CD4-positive, alpha-beta memory T cell (primary cell): ENCODE measurements at regions not wholly inside any gene's neighbourhood (a gene's known extent, or its start where the extent isn't known, plus 50 kb on each side); places are given as distances from the start of the nearest gene placed in this dataset.
A peak's percentile ranks its signal among the peaks of the same experiment; 100 is the strongest.

ENCODE experiments used
- CTCF ChIA-PET: fragments of 350-600 bp; sonication (Branson Sonifier 250); formaldehyde crosslinking; loops from one replicate; lab custom pipeline; 2021; ENCODE audit warnings: inconsistent platforms; ENCODE audit not compliant: partially characterized antibody; lab: Charles Lee
- POLR2A ChIA-PET: fragments of 350-600 bp; sonication (Branson Sonifier 250); formaldehyde crosslinking; loops from one replicate; lab custom pipeline; 2021; ENCODE audit not compliant: partially characterized antibody; lab: Charles Lee
- DNase-seq, 5 donors: peaks; one replicate each; pipeline versions ENCODE4 v3.0.0 to v3.0.0-alpha.2; 2020 to 2022; ENCODE audit warnings: mixed read lengths in 1 of 5
- H3K27ac ChIP-seq: one replicate; pipeline ENCODE4 v1.7.0; 2013; ENCODE audit warnings: low read depth, low read length
- H3K27me3 ChIP-seq: 2 replicates; pipeline ENCODE4 v1.7.0; 2013; ENCODE audit warnings: mild to moderate bottlenecking, low read length, moderate library complexity; ENCODE audit not compliant: insufficient read depth
- H3K36me3 ChIP-seq: 2 replicates; pipeline ENCODE4 v1.7.0; 2013; ENCODE audit warnings: mild to moderate bottlenecking, low read length, moderate library complexity; ENCODE audit not compliant: insufficient read depth
- H3K4me1 ChIP-seq: 2 replicates; pipeline ENCODE4 v1.7.0; 2013; ENCODE audit warnings: mild to moderate bottlenecking, low read length, moderate library complexity; ENCODE audit not compliant: insufficient read depth
- H3K4me3 ChIP-seq, 2 donors: one replicate each; pipeline ENCODE4 v1.7.0; 2013; ENCODE audit warnings: low read length in 2 of 2, mild to moderate bottlenecking in 1 of 2
- H3K9me3 ChIP-seq, 2 donors: one replicate each; pipeline ENCODE4 v1.7.0; 2013; ENCODE audit warnings: low read length in 2 of 2, control low read depth in 1 of 2; ENCODE audit not compliant: control insufficient read depth in 1 of 2
- H3K27ac Mint-ChIP-seq, 7 donors: one replicate each; pipeline ENCODE4 v1.8.0; 2020 to 2021; ENCODE audit warnings: mixed read lengths in 7 of 7, mild to moderate bottlenecking in 6 of 7, inconsistent platforms in 3 of 7, moderate library complexity in 3 of 7
- H3K27me3 Mint-ChIP-seq, 2 donors: one replicate each; pipeline ENCODE4 v1.8.0; 2020 to 2021; ENCODE audit warnings: mixed read lengths in 2 of 2
- H3K36me3 Mint-ChIP-seq, 2 donors: one replicate each; pipeline ENCODE4 v1.8.0; 2020 to 2021; ENCODE audit warnings: mixed read lengths in 2 of 2, inconsistent platforms in 1 of 2, mild to moderate bottlenecking in 1 of 2
- H3K4me1 Mint-ChIP-seq, 4 donors: one replicate each; pipeline ENCODE4 v1.8.0; 2020 to 2021; ENCODE audit warnings: mixed read lengths in 4 of 4, mild to moderate bottlenecking in 1 of 4
- H3K4me3 Mint-ChIP-seq, 8 donors: one replicate each; pipeline ENCODE4 v1.8.0; 2020 to 2021; ENCODE audit warnings: mixed read lengths in 8 of 8, mild to moderate bottlenecking in 7 of 8, moderate library complexity in 6 of 8, inconsistent platforms in 3 of 8
- H3K9me3 Mint-ChIP-seq, 8 donors: one replicate each; pipeline ENCODE4 v1.8.0; 2020 to 2021; ENCODE audit warnings: mixed read lengths in 8 of 8, mild to moderate bottlenecking in 5 of 8, inconsistent platforms in 3 of 8, moderate library complexity in 1 of 8
- intact Hi-C: fragments of 100-400 bp; cut with micrococcal nuclease; formaldehyde crosslinking; loops from one replicate; pipeline ENCODE4 v1.15.1; 2023

- no peaks in the 10 kb centered on the region for H3K9me3 ChIP-seq
- H3K4me3 ChIP-seq = no peak overlapping the region
- H3K27me3 Mint-ChIP-seq = no peaks in the 10 kb centered on the region
- H3K27ac ChIP-seq = no peak overlapping the region
- peaks cover 2 to 22% (median 11%) of the 10 kb centered on the region in 8 donors for H3K9me3 Mint-ChIP-seq
- H3K36me3 Mint-ChIP-seq = no peaks in the 10 kb centered on the region
- POLR2A ChIA-PET = no interaction called here
- no peak for DNase-seq
- no peaks in the 10 kb centered on the region for H3K36me3 ChIP-seq
- no peak overlapping the region for H3K4me3 Mint-ChIP-seq
- no peaks in the 10 kb centered on the region for H3K27me3 ChIP-seq
- intact Hi-C loops = no loop called here
- no peak overlapping the region for H3K27ac Mint-ChIP-seq
- H3K4me1 ChIP-seq = no peaks in the 10 kb centered on the region
- CTCF ChIA-PET = no interaction called here
- no peaks in the 10 kb centered on the region for H3K4me1 Mint-ChIP-seq
Measured at GRCh38 chr5:125549322-125549911, 803.0 kb upstream of the ZNF608 start.

DNA sequence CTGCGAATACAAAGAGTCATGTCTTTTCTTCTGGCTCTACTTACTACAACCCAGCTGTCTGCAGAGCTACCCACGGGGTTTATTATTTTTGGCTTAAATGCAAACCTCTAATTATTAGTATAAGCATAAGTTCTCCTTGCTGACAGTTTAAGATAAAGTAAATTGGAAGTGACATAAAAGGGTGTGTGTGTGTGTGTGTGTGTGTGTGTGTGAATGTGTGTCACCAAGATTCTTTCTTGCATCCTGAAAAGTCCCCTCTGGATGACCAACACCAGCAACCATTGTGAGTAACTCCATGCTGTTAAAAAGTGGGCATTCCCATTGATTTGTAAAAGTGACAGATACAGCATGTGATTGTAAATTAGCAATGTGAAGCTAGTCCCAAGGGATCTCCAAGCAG, 803.8 kb upstream of the ZNF608 start:
- DNase-seq = no peak
- no peak overlapping the region for H3K4me3 Mint-ChIP-seq
- no peak overlapping the region for H3K27ac Mint-ChIP-seq
- Histone ChIP-seq H3K27ac (no peak overlapping the region), H3K27me3 (no peaks in the 10 kb centered on the region), H3K4me3 (no peak overlapping the region), H3K4me1 (no peaks in the 10 kb centered on the region), H3K9me3 (no peaks in the 10 kb centered on the region), H3K36me3 (no peaks in the 10 kb centered on the region)
- H3K4me1 Mint-ChIP-seq = no peaks in the 10 kb centered on the region
- CTCF ChIA-PET = interaction anchor here (0.7 kb wide), 1 partner anchor 148 kb away, joined by 3 read pairs; no protein-coding TSS in a partner anchor
- peaks cover 2 to 22% (median 11%) of the 10 kb centered on the region in 8 donors for H3K9me3 Mint-ChIP-seq
- no peaks in the 10 kb centered on the region for H3K27me3 Mint-ChIP-seq
- POLR2A ChIA-PET = no interaction called here
- intact Hi-C loops = no loop called here
- H3K36me3 Mint-ChIP-seq = no peaks in the 10 kb centered on the region

DNA sequence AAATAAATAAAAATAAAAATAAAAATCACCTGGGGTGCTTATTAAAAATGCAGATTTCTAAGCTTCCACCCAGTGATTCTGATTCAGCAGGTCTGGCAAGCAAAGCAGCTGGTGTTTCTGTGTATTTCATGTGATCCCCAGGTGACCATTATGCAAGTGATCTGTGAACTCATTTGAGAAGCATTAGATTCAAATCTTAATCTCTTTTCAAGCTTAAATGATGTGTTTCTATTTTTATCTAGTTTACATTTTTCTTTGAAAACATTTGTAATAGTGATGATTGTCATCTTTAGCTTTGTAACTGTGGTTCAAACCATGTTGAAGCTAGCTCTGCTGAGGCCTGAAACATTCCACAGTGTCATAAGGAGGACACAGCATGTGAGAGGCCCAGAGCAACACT, 804.8 kb upstream of the ZNF608 start:
- POLR2A ChIA-PET = no interaction called here
- CTCF ChIA-PET = no interaction called here
- H3K4me1 Mint-ChIP-seq = no peaks in the 10 kb centered on the region

DNA sequence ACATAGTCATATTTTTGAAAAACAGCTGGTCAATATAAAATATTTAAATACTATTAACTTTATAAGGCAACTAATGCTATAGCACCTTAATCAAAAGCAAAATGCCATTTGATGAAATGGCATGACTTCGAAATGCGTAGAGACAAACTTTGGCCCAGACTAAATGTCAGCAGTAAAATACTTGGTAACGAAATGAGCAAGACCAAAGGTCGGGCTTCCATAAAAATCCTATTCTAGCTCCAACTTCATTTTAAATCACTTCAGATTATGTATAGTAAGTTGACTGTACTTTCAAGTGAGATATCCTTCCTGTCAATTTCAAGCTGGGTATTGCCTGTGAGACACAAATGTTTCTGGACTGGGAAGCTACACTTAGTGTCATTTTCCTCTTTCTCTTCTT, 805.4 kb upstream of the ZNF608 start:
- no peaks in the 10 kb centered on the region for H3K27me3 ChIP-seq
- no peak overlapping the region for H3K4me3 Mint-ChIP-seq
- ChIA-PET CTCF (no interaction called here), POLR2A (no interaction called here)
- H3K9me3 ChIP-seq = no peaks in the 10 kb centered on the region
- peaks cover 5 to 24% (median 12%) of the 10 kb centered on the region in 8 donors for H3K9me3 Mint-ChIP-seq
- H3K27ac ChIP-seq = no peak overlapping the region
- no peaks in the 10 kb centered on the region for H3K36me3 ChIP-seq
- DNase-seq = no peak
- no peaks in the 10 kb centered on the region for H3K4me1 Mint-ChIP-seq
- H3K27me3 Mint-ChIP-seq = no peaks in the 10 kb centered on the region
- no peaks in the 10 kb centered on the region for H3K4me1 ChIP-seq
- intact Hi-C loops = no loop called here
- H3K27ac Mint-ChIP-seq = no peak overlapping the region
- no peaks in the 10 kb centered on the region for H3K36me3 Mint-ChIP-seq
- H3K4me3 ChIP-seq = no peak overlapping the region

More for the DNA sequence above, 804.8 kb upstream of the ZNF608 start:
- intact Hi-C loops = no loop called here
- Mint-ChIP-seq H3K9me3 (peaks cover 5 to 24% (median 12%) of the 10 kb centered on the region in 8 donors), H3K27me3 (no peaks in the 10 kb centered on the region), H3K36me3 (no peaks in the 10 kb centered on the region), H3K27ac (no peak overlapping the region), H3K4me3 (no peak overlapping the region)
- H3K27ac ChIP-seq = no peak overlapping the region
- DNase-seq = no peak
- H3K4me3 ChIP-seq = no peak overlapping the region
- no peaks in the 10 kb centered on the region for H3K9me3 ChIP-seq
- no peaks in the 10 kb centered on the region for H3K36me3 ChIP-seq
- no peaks in the 10 kb centered on the region for H3K4me1 ChIP-seq
- H3K27me3 ChIP-seq = no peaks in the 10 kb centered on the region

DNA sequence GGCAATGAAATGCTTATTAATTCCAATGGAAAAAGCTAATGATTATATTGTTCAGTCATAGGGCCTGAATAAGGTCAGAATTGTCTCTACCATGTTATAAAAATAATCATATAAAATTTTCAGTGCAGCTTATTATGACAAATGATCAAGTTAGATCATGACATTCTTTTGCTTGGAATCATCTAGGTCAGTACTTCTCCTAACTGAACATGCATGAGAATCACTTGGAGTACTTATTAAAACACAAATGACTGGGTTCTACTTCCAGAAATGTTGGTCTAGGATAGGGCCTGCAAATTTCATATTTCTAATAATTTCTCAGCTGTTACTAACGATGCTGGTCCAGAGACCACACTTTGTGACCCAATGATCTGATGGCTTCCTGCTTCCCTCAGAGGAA, 806.0 kb upstream of the ZNF608 start:
- Histone ChIP-seq H3K4me1 (no peaks in the 10 kb centered on the region), H3K27me3 (no peaks in the 10 kb centered on the region), H3K27ac (no peak overlapping the region), H3K4me3 (no peak overlapping the region), H3K36me3 (no peaks in the 10 kb centered on the region), H3K9me3 (no peaks in the 10 kb centered on the region)
- intact Hi-C loops = no loop called here
- H3K27me3 Mint-ChIP-seq = no peaks in the 10 kb centered on the region
- no peaks in the 10 kb centered on the region for H3K36me3 Mint-ChIP-seq
- no peaks in the 10 kb centered on the region for H3K4me1 Mint-ChIP-seq
- no peak overlapping the region for H3K4me3 Mint-ChIP-seq
- no peak for DNase-seq
- POLR2A ChIA-PET = no interaction called here
- peaks cover 5 to 25% (median 12%) of the 10 kb centered on the region in 8 donors for H3K9me3 Mint-ChIP-seq
- CTCF ChIA-PET = no interaction called here
- H3K27ac Mint-ChIP-seq = peak overlapping the region in 1 of 7 donors; percentile 44

- DNase-seq = no peak
- Mint-ChIP-seq H3K36me3 (no peaks in the 10 kb centered on the region), H3K4me1 (no peaks in the 10 kb centered on the region), H3K27me3 (no peaks in the 10 kb centered on the region), H3K4me3 (no peak overlapping the region), H3K27ac (no peak overlapping the region), H3K9me3 (peaks cover 2 to 16% (median 9%) of the 10 kb centered on the region in 8 donors)
- intact Hi-C loops = no loop called here
- no peaks in the 10 kb centered on the region for H3K36me3 ChIP-seq
- POLR2A ChIA-PET = no interaction called here
- CTCF ChIA-PET = no interaction called here
- H3K4me3 ChIP-seq = no peak overlapping the region
- H3K27ac ChIP-seq = no peak overlapping the region
- H3K9me3 ChIP-seq = no peaks in the 10 kb centered on the region
- H3K27me3 ChIP-seq = no peaks in the 10 kb centered on the region
- H3K4me1 ChIP-seq = no peaks in the 10 kb centered on the region
Measured at GRCh38 chr5:125554355-125554754, 807.9 kb upstream of the ZNF608 start.

GRCh38 chr5:125555591-125555990, 809.2 kb upstream of the ZNF608 start:
- H3K4me1 ChIP-seq = no peaks in the 10 kb centered on the region
- H3K4me3 ChIP-seq = no peak overlapping the region
- H3K27me3 ChIP-seq = no peaks in the 10 kb centered on the region
- H3K4me1 Mint-ChIP-seq = no peaks in the 10 kb centered on the region
- H3K27ac ChIP-seq = no peak overlapping the region
- intact Hi-C loops = no loop called here
- no peaks in the 10 kb centered on the region for H3K9me3 ChIP-seq
- H3K27ac Mint-ChIP-seq = no peak overlapping the region
- ChIA-PET CTCF (no interaction called here), POLR2A (no interaction called here)
- H3K36me3 ChIP-seq = no peaks in the 10 kb centered on the region
- H3K9me3 Mint-ChIP-seq = peaks cover 2 to 12% (median 8%) of the 10 kb centered on the region in 8 donors
- H3K4me3 Mint-ChIP-seq = no peak overlapping the region
- DNase-seq = no peak
- no peaks in the 10 kb centered on the region for H3K36me3 Mint-ChIP-seq
- H3K27me3 Mint-ChIP-seq = no peaks in the 10 kb centered on the region

DNA sequence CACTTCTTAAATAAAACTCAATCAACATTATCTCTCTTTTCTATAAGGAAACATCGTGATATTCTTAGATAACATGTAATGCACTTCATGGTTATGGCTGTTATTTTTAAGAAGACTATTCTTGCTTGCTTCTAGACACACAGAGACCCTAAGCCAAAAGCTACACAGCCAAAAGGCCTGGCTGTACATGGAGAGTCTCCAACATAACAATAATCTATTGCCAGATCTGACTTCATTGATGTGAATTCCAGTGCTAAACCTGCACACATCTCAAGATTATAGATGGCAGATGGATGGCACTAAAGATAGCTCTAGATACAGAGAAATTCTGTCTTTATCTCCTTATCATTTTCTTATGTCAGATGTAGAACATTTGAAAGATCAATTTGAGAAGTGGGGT, 811.6 kb upstream of the ZNF608 start:
- Histone ChIP-seq H3K36me3 (no peaks in the 10 kb centered on the region), H3K27me3 (no peaks in the 10 kb centered on the region), H3K4me1 (no peaks in the 10 kb centered on the region), H3K27ac (no peak overlapping the region), H3K4me3 (no peak overlapping the region), H3K9me3 (no peaks in the 10 kb centered on the region)
- intact Hi-C loops = no loop called here
- ChIA-PET POLR2A (no interaction called here), CTCF (no interaction called here)
- H3K36me3 Mint-ChIP-seq = no peaks in the 10 kb centered on the region
- H3K4me3 Mint-ChIP-seq = no peak overlapping the region
- peaks cover 2 to 10% (median 6%) of the 10 kb centered on the region in 8 donors for H3K9me3 Mint-ChIP-seq
- DNase-seq = no peak
- no peak overlapping the region for H3K27ac Mint-ChIP-seq
- H3K4me1 Mint-ChIP-seq = no peaks in the 10 kb centered on the region
- H3K27me3 Mint-ChIP-seq = no peaks in the 10 kb centered on the region
